ENCODE measurements at regions not wholly inside any gene's neighbourhood (a gene's known extent, or its start where the extent isn't known, plus 50 kb on each side); places are given as distances from the start of the nearest gene placed in this dataset.
"Not testable (repeated sequence)": the region's sequence is repeated elsewhere in the genome, so short reads cannot be mapped to it uniquely, and the experiment has no call there.

- H3K9me3 Mint-ChIP-seq = peaks cover 2 to 15% (median 7%) of the 10 kb centered on the region in 7 donors
- Histone ChIP-seq H3K4me1 (ENCODE audit: control insufficient read depth in 1 of 2, insufficient read depth in 2 of 2, low read length in 2 of 2) (no peaks in the 10 kb centered on the region), H3K4me2 (replicated peaks; ENCODE audit: extremely low read depth, low read length, poor library complexity, severe bottlenecking) (no peak overlapping the region), H3K79me2 (ENCODE audit: insufficient read depth, low read length) (no peaks in the 10 kb centered on the region), H3K27ac (ENCODE audit: low read depth in 1 of 2, low read length in 2 of 2) (no peak overlapping the region), H4K20me1 (ENCODE audit: insufficient read depth, low read length) (no peaks in the 10 kb centered on the region), H3K9me3 (replicated peaks in 1 of 2; ENCODE audit: control insufficient read depth in 1 of 2, insufficient read depth in 1 of 2, low read length in 2 of 2) (peaks cover 0 to 7% of the 10 kb centered on the region in 2 donors), H3K36me3 (replicated peaks in 1 of 2; ENCODE audit: control insufficient read depth in 1 of 2, insufficient read depth in 2 of 2, low read length in 2 of 2) (no peaks in the 10 kb centered on the region), H3K4me3 (replicated peaks in 1 of 3; ENCODE audit: low read depth in 2 of 3, low read length in 3 of 3) (no peak overlapping the region), H3K9ac (ENCODE audit: insufficient read depth, low read length, poor library complexity, severe bottlenecking) (no peak overlapping the region), H2AFZ (ENCODE audit: insufficient read depth, low read depth, low read length, poor library complexity, severe bottlenecking) (no peak overlapping the region), H3K27me3 (ENCODE audit: control insufficient read depth in 2 of 2, insufficient read depth in 2 of 2, low read length in 2 of 2) (no peaks in the 10 kb centered on the region)
- no peaks in the 10 kb centered on the region for H3K4me1 Mint-ChIP-seq
- intact Hi-C loops (cut with micrococcal nuclease) = no loop called here
- no peak overlapping the region for H3K27ac Mint-ChIP-seq
- H3K4me3 Mint-ChIP-seq = no peak overlapping the region
- WGBS (ENCODE audit: insufficient coverage) = 8% methylated on average over 3 of the region's 4 CpGs
- H3K36me3 Mint-ChIP-seq = no peaks in the 10 kb centered on the region
- peaks cover 0 to 3% (median 2%) of the 10 kb centered on the region in 3 donors for H3K27me3 Mint-ChIP-seq (ENCODE audit: low read depth in 3 of 3)
- no peak for TF ChIP-seq CTCF (IDR thresholded peaks at IDR 0.05)
- DNase-seq = no peak
These were observed 103.4 kb upstream of the PDE10A start for GRCh38 chr6:165766457-165766856.

GRCh38 chr6:165766026-165766425 is 103.0 kb upstream of the PDE10A start:
- Mint-ChIP-seq H3K4me1 (no peaks in the 10 kb centered on the region), H3K4me3 (no peak overlapping the region), H3K27me3 (ENCODE audit: low read depth in 3 of 3) (peaks cover 0 to 3% (median 2%) of the 10 kb centered on the region in 3 donors), H3K9me3 (peaks cover 2 to 14% (median 7%) of the 10 kb centered on the region in 7 donors), H3K27ac (no peak overlapping the region), H3K36me3 (no peaks in the 10 kb centered on the region)
- Histone ChIP-seq H3K4me1 (ENCODE audit: control insufficient read depth in 1 of 2, insufficient read depth in 2 of 2, low read length in 2 of 2) (no peaks in the 10 kb centered on the region), H3K9ac (ENCODE audit: insufficient read depth, low read length, poor library complexity, severe bottlenecking) (no peak overlapping the region), H2AFZ (ENCODE audit: insufficient read depth, low read depth, low read length, poor library complexity, severe bottlenecking) (no peak overlapping the region), H3K79me2 (ENCODE audit: insufficient read depth, low read length) (no peaks in the 10 kb centered on the region), H4K20me1 (ENCODE audit: insufficient read depth, low read length) (no peaks in the 10 kb centered on the region), H3K27ac (ENCODE audit: low read depth in 1 of 2, low read length in 2 of 2) (no peak overlapping the region), H3K4me3 (replicated peaks in 1 of 3; ENCODE audit: low read depth in 2 of 3, low read length in 3 of 3) (no peak overlapping the region), H3K36me3 (replicated peaks in 1 of 2; ENCODE audit: control insufficient read depth in 1 of 2, insufficient read depth in 2 of 2, low read length in 2 of 2) (no peaks in the 10 kb centered on the region), H3K9me3 (replicated peaks in 1 of 2; ENCODE audit: control insufficient read depth in 1 of 2, insufficient read depth in 1 of 2, low read length in 2 of 2) (peaks cover 0 to 7% of the 10 kb centered on the region in 2 donors), H3K27me3 (ENCODE audit: control insufficient read depth in 2 of 2, insufficient read depth in 2 of 2, low read length in 2 of 2) (no peaks in the 10 kb centered on the region), H3K4me2 (replicated peaks; ENCODE audit: extremely low read depth, low read length, poor library complexity, severe bottlenecking) (no peak overlapping the region)
- no peak for TF ChIP-seq CTCF (IDR thresholded peaks at IDR 0.05)
- 82% methylated on average over 2 of the region's 7 CpGs for WGBS (ENCODE audit: insufficient coverage)
- no peak for DNase-seq
- intact Hi-C loops (cut with micrococcal nuclease) = no loop called here

- H3K36me3 ChIP-seq (replicated peaks in 1 of 2; ENCODE audit: control insufficient read depth in 1 of 2, insufficient read depth in 2 of 2, low read length in 2 of 2); H3K9ac ChIP-seq (ENCODE audit: insufficient read depth, low read length, poor library complexity, severe bottlenecking); H3K4me3 ChIP-seq (replicated peaks in 1 of 3; ENCODE audit: low read depth in 2 of 3, low read length in 3 of 3); H3K36me3 Mint-ChIP-seq; DNase-seq; H3K27me3 Mint-ChIP-seq (ENCODE audit: low read depth in 3 of 3); H3K4me2 ChIP-seq (replicated peaks; ENCODE audit: extremely low read depth, low read length, poor library complexity, severe bottlenecking); H4K20me1 ChIP-seq (ENCODE audit: insufficient read depth, low read length); H3K27ac ChIP-seq (ENCODE audit: low read depth in 1 of 2, low read length in 2 of 2); H3K27ac Mint-ChIP-seq; H3K4me1 ChIP-seq (ENCODE audit: control insufficient read depth in 1 of 2, insufficient read depth in 2 of 2, low read length in 2 of 2); H3K27me3 ChIP-seq (ENCODE audit: control insufficient read depth in 2 of 2, insufficient read depth in 2 of 2, low read length in 2 of 2); H3K4me1 Mint-ChIP-seq; intact Hi-C loops (cut with micrococcal nuclease); H2AFZ ChIP-seq (ENCODE audit: insufficient read depth, low read depth, low read length, poor library complexity, severe bottlenecking); H3K9me3 ChIP-seq (replicated peaks in 1 of 2; ENCODE audit: control insufficient read depth in 1 of 2, insufficient read depth in 1 of 2, low read length in 2 of 2); H3K4me3 Mint-ChIP-seq; H3K79me2 ChIP-seq (ENCODE audit: insufficient read depth, low read length): not testable (repeated sequence)
- 98% methylated on average over 19 of the region's 33 CpGs for WGBS (ENCODE audit: insufficient coverage)
- peaks cover 2 to 14% (median 7%) of the 10 kb centered on the region in 7 donors for H3K9me3 Mint-ChIP-seq
These were observed 102.2 kb upstream of the PDE10A start for GRCh38 chr6:165765256-165765655.
